Small intestine (tissue), 7 donors: ENCODE measurements at regions not wholly inside any gene's neighbourhood (a gene's known extent, or its start where the extent isn't known, plus 50 kb on each side); places are given as distances from the start of the nearest gene placed in this dataset.

ENCODE experiments used
- DNase-seq, 2 donors: peaks; one replicate each; pipeline versions ENCODE4 v3.0.0 to v3.0.0-alpha.2; 2013
- FAIRE-seq: peaks from 2 replicates; lab custom pipeline; 2012; peaks lifted over from hg19 to GRCh38; lab: Jason Lieb, UNC
- H3K27ac ChIP-seq, 3 donors: one replicate each; pipeline ENCODE4 v1.5.1; 2013; ENCODE audit warnings: low read length in 2 of 3, mild to moderate bottlenecking in 2 of 3, control low read depth in 1 of 3, inconsistent platforms in 1 of 3, low read depth in 1 of 3, moderate library complexity in 1 of 3
- H3K27me3 ChIP-seq, 3 donors: one replicate each; pipeline ENCODE4 v1.6.1; 2013; ENCODE audit warnings: low read length in 3 of 3, inconsistent platforms in 1 of 3; ENCODE audit not compliant: control insufficient read depth in 3 of 3, insufficient read depth in 3 of 3
- H3K36me3 ChIP-seq, 3 donors: one replicate each; pipeline ENCODE4 v1.6.1; 2013; ENCODE audit warnings: low read length in 3 of 3, inconsistent platforms in 1 of 3, low read depth in 1 of 3, mild to moderate bottlenecking in 1 of 3, moderate library complexity in 1 of 3; ENCODE audit not compliant: control insufficient read depth in 3 of 3, insufficient read depth in 2 of 3
- H3K4me1 ChIP-seq, 3 donors: one replicate each; pipeline ENCODE4 v1.6.1; 2013; ENCODE audit warnings: low read length in 2 of 3, inconsistent platforms in 1 of 3, low read depth in 1 of 3, mild to moderate bottlenecking in 1 of 3, moderate library complexity in 1 of 3; ENCODE audit not compliant: control insufficient read depth in 3 of 3, insufficient read depth in 2 of 3
- H3K4me3 ChIP-seq, 3 donors: one replicate each; pipeline ENCODE4 v1.5.1; 2013; ENCODE audit warnings: low read length in 3 of 3, control low read depth in 1 of 3, inconsistent platforms in 1 of 3, low read depth in 1 of 3, mild to moderate bottlenecking in 1 of 3, moderate library complexity in 1 of 3
- H3K9me3 ChIP-seq, 2 donors: one replicate each; pipeline ENCODE4 v1.6.1; 2013; ENCODE audit warnings: low read depth in 1 of 2, low read length in 1 of 2; ENCODE audit not compliant: control insufficient read depth in 2 of 2, insufficient read depth in 1 of 2
- WGBS, 3 donors: extraction: QIAGEN DNeasy Blood & Tissue Kit; methylation state at CpG; one replicate each; pipeline ENCODE4 v1.1.7; 2013; 5-methylcytosine and 5-hydroxymethylcytosine counted together
- donor health status: healthy with polysubstance abuse.
- donor health status: control.
- donor health status: control.
- donor health status: Bipolar disorder and iron deficiency.
- donor health status: healthy.

DNA sequence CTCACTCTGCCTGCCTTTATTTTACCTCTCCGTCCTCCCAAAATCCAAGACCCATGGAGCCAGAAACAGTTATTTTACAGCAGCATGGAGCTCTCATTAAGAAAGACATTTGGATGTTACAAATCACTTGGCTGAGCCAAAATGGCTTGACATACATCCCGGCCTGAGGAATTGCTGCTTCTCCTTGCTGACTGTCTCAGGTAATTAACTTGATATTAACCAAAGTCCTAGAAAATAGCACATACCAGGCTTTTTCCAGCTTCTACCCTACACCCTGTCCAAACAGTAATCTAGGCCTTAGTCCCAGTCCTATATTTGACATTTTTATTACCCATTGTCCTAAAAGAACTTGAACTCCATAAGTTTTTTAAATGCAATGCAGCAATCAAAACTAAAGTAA is 205.0 kb downstream of the TMX3 start:
- Histone ChIP-seq H3K36me3 (no peaks in the 10 kb centered on the region), H3K27ac (no peak overlapping the region), H3K27me3 (no peaks in the 10 kb centered on the region), H3K4me1 (no peaks in the 10 kb centered on the region), H3K4me3 (no peak overlapping the region), H3K9me3 (no peaks in the 10 kb centered on the region)
- WGBS, 3 donors: 79 to 89% (median 80%) methylated on average over 2 of the region's 2 CpGs
- FAIRE-seq: no peak
- DNase-seq: no peak

DNA sequence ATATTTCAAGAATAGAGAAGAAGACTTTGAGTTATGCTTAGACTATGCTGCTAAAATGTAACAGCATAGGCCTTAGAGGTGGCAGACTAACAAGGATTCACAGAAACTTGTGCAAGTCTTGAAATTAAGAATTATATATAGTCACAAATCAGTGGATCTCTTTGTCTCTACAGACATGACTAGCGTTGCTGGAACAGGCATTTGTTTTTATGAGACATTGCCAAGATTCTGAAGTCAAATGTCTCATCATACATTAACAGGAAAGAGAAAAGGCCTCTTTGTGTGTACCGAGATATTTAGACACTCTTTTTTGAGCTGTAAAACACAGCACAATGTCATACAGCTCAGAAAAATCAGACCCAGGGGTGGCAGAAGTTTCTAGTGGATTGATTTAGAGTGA is 207.1 kb downstream of the TMX3 start:
- no peaks in the 10 kb centered on the region for H3K27me3 ChIP-seq
- WGBS, 3 donors: 54 to 74% (median 66%) methylated on average over 2 of the region's 2 CpGs
- no peak overlapping the region for H3K4me3 ChIP-seq
- no peaks in the 10 kb centered on the region for H3K9me3 ChIP-seq
- no peaks in the 10 kb centered on the region for H3K4me1 ChIP-seq
- no peak overlapping the region for H3K27ac ChIP-seq
- H3K36me3 ChIP-seq: no peaks in the 10 kb centered on the region
- no peak for DNase-seq
- no peak for FAIRE-seq

DNA sequence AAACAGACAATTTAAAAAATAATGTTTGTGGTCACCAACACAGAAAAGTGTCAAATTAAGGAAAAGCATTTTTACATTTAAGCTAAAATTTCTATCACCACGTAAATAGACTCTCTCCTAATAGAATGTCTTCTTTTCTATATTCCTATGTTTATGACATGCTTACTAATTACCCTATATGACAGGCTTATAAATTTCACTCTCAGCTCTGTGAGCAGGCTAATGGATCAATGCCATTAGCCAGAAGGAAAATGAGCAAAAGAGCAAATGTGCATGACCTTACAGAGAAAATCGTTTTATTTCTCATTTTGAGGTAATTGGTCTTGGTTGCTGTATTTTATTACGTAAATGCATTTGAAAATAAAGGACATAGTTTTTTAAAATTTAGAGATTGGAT is 209.7 kb downstream of the TMX3 start:
- FAIRE-seq: no peak
- H3K27ac ChIP-seq: no peak overlapping the region
- no peak for DNase-seq
- 75 to 84% (median 78%) methylated on average over 3 of the region's 3 CpGs for WGBS, 3 donors
- no peaks in the 10 kb centered on the region for H3K9me3 ChIP-seq
- H3K4me3 ChIP-seq: no peak overlapping the region
- no peaks in the 10 kb centered on the region for H3K4me1 ChIP-seq
- no peaks in the 10 kb centered on the region for H3K36me3 ChIP-seq
- no peaks in the 10 kb centered on the region for H3K27me3 ChIP-seq

DNA sequence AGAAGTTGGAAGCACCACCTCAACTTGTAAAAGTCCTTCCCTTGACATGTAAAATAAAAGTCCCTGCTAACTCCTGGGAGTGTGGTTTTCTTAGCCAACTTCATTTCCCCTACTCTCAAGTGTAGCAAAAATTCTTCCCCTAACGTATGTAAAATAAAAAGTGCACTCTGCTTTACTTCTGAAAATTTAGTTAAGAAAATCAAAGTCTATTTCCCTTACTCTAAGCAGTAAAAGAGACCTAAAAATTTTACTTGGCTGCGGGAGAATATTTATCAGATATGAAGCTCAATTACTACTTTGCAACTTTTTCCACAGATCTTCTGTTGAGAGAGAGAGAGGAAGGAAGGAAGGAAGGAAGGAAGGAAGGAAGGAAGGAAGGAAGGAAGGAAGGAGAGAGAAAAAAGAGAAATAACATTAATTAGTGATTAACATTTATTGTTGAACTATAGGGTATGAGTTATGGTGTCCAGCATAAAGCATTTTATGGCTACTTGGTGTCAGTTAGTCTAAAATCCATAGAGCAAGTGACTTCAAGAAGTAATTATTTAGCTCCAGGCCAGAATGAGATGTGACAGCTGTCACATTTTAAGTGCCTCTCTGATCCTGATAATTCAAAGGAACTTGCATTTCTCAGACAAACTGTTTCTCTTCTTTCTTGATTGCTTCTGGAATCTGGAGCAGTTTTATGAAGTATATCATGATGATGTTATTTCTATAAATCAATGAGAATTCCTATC is 210.3 kb downstream of the TMX3 start:
- H3K27me3 ChIP-seq: no peaks in the 10 kb centered on the region
- H3K27ac ChIP-seq: no peak overlapping the region
- FAIRE-seq: no peak
- 65 to 80% (median 67%) methylated on average over 2 of the region's 2 CpGs for WGBS, 3 donors
- DNase-seq: no peak
- H3K9me3 ChIP-seq: no peaks in the 10 kb centered on the region
- H3K36me3 ChIP-seq: no peaks in the 10 kb centered on the region
- no peak overlapping the region for H3K4me3 ChIP-seq
- no peaks in the 10 kb centered on the region for H3K4me1 ChIP-seq

DNA sequence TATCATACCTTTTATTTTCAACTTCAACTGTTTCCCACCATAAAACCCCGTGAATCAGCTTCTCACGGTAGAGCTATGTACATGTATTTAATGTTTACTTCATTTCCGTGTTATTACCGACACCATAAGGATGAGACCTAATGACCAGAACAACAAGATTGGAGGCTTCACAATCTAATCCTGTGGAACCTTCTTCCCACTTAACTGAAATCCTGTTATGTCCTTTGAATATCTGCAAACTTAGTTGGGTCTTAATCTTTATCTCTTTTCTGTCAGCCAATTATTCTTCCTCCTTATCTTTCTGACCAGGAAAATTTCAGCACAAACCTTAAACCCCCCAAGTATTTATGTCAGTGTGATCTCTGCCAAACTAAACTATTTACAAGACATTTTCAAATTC is 214.4 kb downstream of the TMX3 start:
- no peaks in the 10 kb centered on the region for H3K4me1 ChIP-seq
- H3K27me3 ChIP-seq: no peaks in the 10 kb centered on the region
- no peak for DNase-seq
- no peak for FAIRE-seq
- no peak overlapping the region for H3K27ac ChIP-seq
- H3K9me3 ChIP-seq: no peaks in the 10 kb centered on the region
- WGBS, 3 donors: 86 to 88% (median 87%) methylated on average over 4 of the region's 4 CpGs
- no peak overlapping the region for H3K4me3 ChIP-seq
- H3K36me3 ChIP-seq: no peaks in the 10 kb centered on the region

DNA sequence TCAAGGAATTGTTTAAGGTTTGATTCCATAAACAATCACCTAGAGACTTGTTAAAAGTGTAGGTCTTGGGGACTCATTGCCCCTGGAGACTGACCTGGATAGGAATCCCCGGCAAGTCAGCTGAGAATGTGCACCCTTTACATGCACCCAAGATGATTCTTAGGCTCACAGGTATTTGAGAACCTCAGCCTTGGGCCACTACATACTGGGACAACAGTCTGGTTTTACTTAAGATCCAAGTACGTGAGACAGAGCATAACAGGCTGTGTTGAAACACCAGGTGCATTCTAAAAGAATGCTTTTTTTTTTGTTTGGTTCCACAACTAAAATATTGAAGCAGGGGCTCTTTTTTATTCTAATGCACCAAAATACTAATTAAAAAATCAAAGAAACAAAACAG is 215.8 kb downstream of the TMX3 start:
- no peak for DNase-seq
- H3K27ac ChIP-seq: no peak overlapping the region
- H3K27me3 ChIP-seq: no peaks in the 10 kb centered on the region
- no peak overlapping the region for H3K4me3 ChIP-seq
- no peak for FAIRE-seq
- H3K36me3 ChIP-seq: no peaks in the 10 kb centered on the region
- WGBS, 3 donors: 74 to 89% (median 88%) methylated on average over 2 of the region's 2 CpGs
- no peaks in the 10 kb centered on the region for H3K4me1 ChIP-seq
- no peaks in the 10 kb centered on the region for H3K9me3 ChIP-seq

DNA sequence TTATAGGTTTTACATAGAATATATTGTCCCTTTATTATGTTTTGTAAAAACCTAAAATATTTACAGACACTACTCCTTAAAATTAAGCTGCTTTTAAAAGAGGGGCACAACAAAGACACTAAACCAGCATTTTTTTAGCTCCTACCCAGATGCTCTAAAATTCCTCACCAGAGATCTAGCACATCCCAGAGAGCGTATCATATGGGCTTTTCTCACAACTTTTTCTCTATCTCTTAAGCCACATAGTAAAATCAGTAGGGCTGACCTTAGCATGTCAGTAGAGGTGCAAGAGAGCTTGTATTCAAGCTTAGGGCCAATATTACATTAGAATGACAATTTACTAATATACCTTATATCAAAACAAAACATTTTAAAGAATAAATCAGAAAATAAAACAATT is 216.3 kb downstream of the TMX3 start:
- FAIRE-seq: no peak
- Histone ChIP-seq H3K27me3 (no peaks in the 10 kb centered on the region), H3K4me3 (no peak overlapping the region), H3K27ac (no peak overlapping the region), H3K36me3 (no peaks in the 10 kb centered on the region), H3K4me1 (no peaks in the 10 kb centered on the region), H3K9me3 (no peaks in the 10 kb centered on the region)
- no peak for DNase-seq
- WGBS, 3 donors: 92 to 94% (median 92%) methylated on average over 1 of the region's 1 CpG

DNA sequence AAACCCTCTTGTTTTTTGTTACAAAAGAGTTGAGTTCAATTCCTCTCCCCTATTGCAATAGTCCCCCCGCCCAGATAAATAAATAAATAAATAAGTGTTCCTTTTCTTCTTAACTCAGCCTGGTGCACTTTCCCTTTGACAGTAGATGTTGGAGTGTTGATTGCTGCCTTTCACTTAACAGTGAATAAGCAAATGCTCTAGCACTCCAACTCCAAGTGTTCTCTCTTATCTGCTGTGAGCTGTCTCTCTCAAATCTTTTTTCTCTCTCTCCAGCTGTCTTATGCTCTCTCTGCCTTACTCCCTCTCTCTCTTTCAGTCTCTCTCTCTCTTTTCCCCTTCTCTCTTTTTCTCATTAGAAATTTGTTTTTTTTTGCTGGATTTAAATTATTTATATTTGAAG is 216.7 kb downstream of the TMX3 start:
- Histone ChIP-seq H3K27me3 (no peaks in the 10 kb centered on the region), H3K4me3 (no peak overlapping the region), H3K27ac (no peak overlapping the region), H3K9me3 (no peaks in the 10 kb centered on the region), H3K36me3 (no peaks in the 10 kb centered on the region), H3K4me1 (no peaks in the 10 kb centered on the region)
- DNase-seq (no peak), FAIRE-seq (no peak)
- WGBS, 3 donors: 82 to 86% (median 85%) methylated on average over 1 of the region's 1 CpG
